ENCODE measurements at regions not wholly inside any gene's neighbourhood (a gene's known extent, or its start where the extent isn't known, plus 50 kb on each side); places are given as distances from the start of the nearest gene placed in this dataset.

DNA sequence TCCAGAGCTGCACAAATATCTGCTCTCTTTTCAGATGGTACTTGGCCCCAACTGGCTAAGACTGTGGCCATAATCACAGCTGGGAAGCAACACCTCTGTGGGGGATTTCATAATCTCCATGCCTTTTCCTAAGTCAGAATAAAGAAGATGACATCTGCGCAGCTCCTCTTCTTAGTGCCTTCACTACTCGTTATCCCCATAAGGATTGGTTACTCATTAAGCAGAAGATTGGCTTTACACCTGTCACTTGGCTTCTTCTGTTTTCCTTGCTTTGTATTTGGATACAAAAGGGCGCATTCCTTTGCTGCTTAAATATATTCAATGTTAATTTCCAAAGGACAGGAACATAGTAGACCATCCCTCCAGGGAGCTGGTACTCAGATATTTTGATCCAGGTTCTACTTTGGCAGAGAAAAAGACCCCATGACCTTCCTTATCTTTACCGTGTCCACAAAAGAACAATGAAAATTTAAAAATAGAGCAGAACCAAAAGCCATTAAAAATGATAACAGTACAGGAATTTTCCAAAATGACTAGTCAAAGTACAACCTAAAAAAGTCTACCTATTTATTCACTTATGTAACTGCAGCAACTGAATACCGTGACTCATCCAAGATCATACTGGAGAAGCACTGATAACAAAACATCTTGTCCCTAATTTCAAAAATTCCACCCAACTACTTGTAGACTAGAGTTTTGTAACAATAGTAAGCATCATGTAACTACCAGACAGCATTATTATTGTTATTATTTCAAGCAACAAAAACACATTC is 352.3 kb upstream of the TMPO start:
- no peak for DNase-seq

DNA sequence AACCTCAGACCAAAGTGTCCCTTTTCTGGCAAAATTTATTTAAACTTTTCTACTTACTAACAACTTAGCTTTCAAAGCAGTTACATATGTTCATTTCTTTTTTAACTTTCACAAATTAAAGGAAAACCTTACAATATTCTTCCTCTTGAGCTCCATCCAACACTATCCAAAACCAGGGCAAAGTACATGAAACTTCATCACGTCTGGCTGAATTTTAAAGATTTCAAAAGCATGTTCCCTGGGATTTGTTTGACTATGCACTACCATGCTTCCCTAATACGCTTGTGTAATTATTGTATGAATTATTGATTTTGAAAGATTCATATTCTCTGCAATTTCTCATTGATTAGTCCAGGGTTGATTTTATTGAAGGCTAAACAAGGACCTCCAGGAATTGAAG is 343.1 kb upstream of the TMPO start:
- DNase-seq: no peak

DNA sequence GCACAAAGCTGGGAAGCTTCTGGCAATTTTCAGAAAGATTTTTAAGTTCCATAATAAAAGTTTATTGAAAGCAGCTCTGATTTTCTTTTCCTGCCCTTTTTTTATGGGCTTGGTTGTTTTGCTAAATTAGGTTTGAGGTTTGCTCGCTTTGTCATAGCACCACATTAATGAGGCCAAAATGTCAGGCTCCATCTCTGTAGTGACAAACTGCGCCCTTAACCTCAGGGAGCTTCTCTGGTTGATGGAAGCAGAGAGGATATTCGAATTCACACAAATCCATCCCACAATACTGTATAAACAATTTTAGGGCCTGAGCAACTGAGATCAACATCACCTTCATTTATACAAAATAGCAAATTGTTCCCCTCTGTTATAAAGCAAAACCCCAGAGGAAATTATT is 342.6 kb upstream of the TMPO start:
- DNase-seq: no peak

DNA sequence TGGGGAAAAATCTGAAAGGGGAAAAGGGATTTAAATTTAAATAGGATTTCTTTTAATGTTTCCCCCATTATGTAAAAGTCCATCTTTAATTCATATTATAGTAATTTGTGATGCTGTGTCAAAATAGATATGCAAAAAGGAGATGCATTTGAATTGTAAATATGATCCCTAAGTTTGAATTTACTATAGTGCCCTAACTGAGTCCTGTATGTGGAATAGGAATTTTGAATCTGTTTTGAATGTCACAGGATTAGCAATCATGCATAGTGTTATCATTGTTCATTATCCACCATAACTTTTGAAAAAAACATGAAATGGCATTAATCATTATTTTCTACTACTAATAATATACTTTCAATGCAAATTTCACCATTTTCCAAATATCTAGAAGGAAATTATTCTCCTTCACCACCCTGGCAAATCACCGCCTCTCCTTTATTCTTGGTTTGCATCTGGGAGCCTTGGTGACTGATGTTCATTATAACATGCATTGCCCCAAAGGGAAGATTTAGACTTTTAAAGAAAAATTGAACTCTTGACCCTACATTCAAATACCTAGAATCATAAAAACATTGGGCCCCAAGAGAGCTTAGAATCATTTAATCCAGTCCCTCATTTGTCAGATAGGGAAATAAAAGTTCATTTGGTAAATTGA is 341.5 kb upstream of the TMPO start:
- no peak for DNase-seq

DNA sequence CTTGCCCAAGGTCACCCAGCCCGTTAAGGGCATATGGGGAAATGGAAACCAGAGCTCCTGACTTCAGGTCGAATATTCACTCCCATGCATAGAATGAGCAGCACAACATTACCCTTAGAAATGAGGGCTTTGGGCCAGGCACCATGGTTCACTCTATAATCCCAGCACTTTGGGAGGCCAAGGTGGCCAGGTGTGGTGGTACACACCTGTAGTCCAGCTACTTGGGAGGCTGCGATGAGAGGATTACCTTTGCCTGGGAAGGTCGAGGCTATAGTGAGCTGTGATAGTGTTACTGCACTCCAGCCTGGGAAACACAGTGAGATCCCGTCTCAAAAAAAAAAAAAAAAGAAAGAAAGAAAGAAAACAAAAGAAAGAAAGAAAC is 341.0 kb upstream of the TMPO start:
- no peak for DNase-seq

DNA sequence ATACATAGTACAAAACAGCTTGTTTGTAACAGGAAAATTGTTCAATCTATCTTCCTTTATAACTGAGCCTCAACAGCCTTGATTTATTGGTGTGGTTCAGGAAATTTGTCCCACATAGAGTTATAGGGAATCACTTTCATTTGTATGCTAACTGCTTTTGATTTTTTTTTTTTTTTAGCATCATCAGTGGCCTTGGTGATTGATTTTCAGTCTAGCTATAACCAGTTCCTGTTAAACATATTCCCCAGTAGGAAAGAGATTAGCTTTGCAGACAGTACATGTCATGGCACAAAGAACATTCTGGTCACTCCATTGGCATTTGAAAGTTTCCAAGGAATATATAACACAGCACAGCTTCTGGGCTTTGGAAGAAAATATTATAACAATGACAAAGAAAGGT is 337.3 kb upstream of the TMPO start:
- no peak for DNase-seq

DNA sequence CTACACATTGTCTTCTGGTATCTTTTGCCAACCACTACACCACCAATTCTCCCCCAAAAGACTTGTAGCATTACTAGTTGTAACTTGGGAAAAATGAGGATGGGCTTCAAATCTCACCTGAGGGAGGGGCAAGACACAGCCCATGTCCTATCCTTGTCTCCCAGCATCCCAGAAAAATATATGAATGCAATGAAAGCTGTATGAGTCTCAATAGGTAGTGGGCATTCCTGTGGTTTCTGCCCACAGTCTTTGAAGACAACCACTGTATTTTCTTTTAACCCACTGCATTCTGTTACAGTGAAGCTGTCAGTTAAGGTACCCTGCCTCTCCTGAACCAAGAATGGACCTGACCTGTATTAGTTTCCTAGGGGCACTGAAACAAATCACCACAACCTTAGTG is 336.2 kb upstream of the TMPO start:
- no peak for DNase-seq

DNA sequence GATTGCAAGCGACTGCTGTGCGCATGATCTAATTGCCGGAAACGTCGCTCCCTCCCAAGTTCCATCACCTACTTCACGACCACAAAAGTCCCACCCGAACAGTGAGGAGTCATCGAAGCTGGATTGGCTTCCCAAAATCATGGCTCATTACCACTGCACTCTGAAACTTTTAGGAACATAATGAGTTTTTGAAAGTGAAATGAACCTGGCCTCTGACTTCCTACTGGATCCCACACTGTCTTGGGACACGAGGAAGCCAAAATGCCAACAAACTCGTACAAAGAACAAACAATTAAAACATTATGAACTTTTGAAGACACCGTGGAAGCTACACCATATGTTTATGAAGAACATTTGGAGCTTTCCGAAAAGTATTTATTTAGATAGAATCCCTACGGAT is 334.8 kb upstream of the TMPO start:
- no peak for DNase-seq

DNA sequence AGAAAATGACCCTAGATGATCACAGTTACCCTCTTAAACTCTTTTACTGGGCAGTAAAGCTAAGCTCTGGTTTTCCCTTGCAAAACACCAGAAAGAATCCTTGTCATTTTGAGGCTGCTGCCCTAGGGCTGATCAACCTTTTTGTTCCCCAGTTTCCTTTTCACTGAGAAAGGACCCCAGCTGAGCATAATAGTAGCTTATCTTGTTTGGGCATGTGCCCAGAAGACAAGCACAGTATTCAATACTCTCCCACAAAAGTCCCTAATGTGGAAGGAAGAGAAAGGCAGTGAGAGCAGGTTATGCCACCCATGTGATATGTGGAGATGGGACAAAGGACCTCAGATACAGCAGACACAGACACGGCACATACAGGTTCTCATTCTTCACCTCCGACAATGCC is 332.6 kb upstream of the TMPO start:
- no peak for DNase-seq

DNA sequence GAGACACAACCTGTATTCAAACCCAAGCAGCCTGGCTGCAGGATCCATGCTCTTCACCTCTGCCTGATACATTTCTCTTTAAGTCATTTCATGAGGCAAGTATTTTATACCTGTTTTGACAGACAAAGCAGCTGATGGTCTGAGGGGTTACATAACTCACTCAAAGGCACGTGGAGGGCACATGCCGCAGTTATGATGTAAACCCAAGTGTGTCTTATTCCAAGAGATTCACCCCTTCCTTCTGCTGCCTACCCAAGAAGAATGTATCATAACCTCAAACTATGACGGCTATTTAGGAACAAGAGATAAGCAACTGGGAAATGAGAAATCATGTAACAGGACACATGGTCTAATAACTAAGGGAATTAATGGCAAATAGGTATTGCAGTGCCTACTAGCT is 329.8 kb upstream of the TMPO start:
- no peak for DNase-seq

DNA sequence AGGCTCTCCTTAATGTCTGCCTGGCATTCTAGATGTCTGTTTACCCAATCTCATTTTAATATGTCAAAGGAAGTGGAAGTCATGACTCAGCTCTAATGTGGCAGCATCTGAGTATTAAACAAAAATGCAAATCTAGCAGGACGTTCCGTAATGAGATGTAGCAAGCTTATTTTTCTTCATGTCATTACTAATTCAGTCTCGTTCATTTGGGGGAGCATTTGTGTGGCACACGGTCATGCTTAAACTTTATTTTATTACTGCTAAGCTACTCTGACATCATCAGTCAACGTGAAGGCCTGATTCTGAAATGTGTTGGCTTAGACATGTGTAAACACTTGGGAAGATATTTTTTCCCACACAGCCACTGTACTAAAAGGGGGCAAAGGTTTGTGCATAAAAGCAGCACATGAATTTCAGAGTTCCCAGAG is 326.7 kb upstream of the TMPO start:
- no peak for DNase-seq

DNA sequence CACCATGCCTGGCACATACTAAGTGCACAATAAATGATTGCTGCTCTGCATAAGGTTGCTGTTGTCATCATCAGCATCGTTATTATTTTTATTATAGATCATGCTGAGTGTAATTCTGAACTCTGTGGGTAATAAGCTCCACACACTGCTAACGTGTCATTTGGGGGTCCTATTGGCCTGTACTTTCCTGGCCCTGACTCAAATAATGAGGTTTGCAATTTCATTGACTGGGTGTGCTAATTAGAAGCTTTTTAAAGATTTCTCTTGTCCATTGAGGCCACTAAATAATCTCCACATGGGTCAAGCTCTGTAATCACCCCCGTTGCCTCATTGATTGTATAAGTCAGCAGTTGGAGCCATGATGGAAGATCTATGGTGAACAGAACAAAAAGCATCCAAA is 320.8 kb upstream of the TMPO start:
- DNase-seq: no peak

DNA sequence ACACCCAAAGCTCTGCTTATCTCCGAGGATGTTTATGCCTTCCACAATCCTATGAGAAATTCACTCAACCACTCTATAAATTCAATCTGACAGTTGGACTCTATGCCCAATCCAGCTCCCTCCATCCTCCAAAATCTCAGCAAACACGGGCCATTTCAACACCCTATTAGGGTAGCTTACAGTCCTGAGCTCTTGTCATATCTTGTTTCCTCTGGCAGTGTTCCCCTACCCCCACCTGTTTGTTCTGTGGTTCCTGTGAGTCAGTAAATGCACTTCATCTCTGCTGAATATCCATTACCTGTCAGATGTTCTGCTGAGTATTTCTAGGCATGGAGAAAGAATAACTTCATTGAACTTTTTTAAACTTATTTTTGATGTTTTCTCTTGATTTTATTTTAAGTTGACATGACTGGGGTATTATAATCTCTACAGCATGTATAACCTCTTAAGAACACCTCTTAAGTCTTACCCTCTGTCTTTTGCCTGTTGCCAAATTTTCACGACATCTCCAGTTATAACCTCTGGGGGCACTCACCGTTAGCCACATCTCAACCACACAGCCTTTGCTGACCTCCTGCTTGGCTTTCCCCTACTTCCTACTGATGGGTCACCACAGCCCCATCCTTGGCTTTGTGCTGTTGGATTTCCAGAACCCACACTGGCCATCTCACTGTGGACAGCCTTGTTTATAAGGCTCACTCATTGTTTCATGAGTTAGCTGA is 317.0 kb upstream of the TMPO start:
- DNase-seq: no peak

DNA sequence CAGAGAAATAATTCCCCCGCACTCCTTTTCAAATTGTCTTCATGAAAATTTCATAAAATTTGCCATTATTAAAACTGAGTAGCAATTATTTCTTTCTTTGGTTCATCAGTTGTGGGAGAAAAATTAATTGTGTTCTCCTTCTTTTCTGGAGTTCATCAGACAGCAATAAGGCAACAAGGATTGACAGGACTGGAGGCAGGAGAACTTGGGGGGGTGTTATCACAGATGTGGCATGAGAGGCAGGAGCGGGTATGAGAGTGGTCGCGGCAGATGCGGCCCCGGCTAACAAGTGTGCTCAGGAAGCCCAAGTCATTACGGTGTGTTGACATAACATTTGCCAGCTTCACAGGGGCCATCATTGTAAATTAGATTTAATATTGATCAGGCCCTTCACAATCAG is 306.6 kb upstream of the TMPO start:
- DNase-seq: no peak

DNA sequence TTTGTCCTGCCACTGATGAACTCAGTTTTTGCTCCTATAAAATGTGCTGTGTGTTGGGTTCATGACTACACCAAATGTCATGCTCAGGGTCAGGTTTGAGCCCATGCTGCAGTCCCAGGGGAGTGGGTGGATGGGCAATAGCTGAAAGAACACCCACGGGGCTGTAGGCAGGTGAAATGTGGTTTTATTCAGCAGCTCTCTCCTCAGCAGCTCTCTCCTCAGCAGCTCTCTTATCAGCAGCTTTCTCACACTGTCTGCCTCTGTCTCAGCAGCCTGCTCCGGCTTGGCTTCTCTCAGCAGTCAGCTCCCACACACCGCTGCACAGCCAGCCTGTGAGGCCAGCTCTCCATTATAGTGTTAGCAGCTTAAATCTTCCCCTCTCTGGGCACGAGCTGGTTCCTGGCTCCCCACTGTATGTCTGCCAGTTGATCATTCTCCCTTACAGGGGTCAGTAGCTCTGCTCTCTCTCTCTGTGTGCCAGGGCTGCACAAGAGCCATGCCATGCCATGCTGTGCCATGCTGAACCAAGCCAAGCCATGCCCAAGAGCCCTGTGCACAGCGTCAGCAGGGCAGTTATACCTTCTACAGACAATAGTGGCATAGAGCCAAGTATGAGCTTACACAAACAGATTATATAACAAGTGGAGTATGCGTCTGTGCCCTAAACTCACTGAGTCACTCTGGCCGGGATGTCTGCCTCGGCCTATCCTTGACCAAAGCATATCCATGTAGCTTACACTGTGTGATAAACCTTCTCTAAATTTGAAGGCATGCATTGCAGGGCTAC is 303.3 kb upstream of the TMPO start:
- DNase-seq: no peak

DNA sequence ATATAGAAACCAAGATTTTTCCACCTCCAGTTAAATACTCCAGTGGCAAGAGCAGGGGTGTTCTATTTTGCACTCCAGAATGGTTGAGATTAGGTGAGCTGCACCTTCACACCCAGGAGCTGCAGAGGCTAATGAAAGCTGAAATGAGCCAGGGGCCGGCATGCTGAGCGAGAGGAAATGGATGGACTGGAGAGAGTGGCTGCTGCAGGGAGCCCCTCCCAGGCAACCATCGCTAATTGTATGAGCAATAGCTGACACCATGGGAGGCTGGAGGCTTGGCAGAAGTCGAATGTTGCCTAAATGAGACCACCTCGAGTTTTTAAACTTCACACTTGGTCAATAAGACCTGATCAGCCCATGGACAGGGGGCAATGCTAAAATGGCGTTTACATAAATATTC is 301.8 kb upstream of the TMPO start:
- DNase-seq: no peak

DNA sequence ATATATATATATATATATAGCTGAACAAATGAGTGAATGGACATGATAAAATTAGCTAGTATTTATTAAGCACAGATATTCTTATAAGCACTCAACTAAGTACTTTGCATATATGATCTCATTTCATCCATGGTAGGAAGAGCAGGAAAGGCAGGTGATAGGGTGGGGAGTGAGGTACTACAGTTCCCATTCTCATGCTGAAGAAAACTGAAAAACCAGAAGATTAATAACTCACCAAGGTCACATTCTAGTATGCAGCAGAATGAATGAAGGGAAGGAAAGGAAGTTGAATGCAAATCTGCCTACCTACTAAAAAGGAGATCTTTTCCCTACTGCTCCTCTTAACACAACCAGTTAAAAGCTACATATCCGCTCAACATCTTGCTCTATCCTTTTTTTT is 298.1 kb upstream of the TMPO start:
- no peak for DNase-seq

DNA sequence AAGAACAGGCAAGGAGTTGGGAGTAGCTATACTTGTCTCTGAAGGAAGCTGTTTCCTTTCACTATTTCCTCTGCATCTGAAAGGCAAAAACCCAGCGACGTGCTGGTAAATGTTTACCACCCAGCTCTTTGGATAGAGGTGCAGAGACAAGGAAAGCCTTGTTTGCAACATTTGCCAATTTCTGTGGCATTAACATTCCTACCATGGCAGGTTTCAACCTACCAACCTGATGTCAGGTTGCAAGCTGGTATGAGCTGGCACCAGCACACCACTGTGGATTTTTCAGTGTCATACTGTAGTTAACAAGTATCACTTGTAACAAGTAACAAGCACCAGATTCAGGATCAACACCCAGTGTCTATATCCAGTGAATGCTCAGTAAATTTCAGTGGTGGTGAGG is 294.8 kb upstream of the TMPO start:
- DNase-seq: no peak

DNA sequence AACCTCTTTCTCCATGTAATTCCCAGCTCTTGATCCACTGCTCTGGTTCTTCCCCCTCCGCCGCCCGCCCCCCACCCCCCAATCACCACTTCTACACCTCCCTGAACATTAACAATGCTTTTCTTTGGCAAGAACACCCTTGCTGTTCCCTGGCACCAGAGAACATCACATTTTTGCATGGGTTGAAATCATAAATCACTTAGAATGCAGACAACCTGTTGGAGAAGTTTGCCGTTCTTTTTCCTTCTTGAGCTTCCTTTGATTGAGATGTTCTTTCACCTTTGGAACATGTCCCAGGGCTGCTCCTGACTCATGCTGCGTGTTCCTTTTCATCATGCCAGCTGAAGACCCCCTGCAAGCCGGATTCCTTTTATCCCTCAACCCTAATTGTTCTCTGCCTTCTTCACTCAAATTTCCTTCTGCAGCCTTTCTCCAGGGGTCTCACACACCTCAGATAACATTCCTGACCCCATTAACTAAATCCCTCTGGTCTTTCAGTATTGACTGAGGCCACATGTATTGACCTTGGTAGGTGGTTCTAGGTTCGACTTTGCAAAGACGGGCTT is 294.1 kb upstream of the TMPO start:
- no peak for DNase-seq

DNA sequence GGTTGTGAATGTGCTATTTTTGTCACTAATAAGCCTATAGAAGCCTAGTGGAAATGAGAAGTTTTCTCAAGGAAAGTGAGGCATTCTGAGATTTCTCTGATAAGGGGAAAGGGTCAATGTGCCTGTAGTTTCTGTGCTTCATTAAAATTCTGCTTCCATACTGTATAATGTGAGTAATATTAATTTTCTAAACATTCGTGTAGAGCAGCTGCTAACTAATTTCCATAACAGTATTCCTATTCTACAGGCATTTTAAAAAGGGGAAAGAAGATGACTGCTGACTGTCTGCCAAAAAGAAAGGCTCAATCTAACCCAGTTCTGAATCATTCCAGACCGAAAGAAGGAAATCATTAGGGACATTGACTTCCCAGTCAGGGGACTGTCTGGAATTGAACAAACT is 293.3 kb upstream of the TMPO start:
- no peak for DNase-seq

DNA sequence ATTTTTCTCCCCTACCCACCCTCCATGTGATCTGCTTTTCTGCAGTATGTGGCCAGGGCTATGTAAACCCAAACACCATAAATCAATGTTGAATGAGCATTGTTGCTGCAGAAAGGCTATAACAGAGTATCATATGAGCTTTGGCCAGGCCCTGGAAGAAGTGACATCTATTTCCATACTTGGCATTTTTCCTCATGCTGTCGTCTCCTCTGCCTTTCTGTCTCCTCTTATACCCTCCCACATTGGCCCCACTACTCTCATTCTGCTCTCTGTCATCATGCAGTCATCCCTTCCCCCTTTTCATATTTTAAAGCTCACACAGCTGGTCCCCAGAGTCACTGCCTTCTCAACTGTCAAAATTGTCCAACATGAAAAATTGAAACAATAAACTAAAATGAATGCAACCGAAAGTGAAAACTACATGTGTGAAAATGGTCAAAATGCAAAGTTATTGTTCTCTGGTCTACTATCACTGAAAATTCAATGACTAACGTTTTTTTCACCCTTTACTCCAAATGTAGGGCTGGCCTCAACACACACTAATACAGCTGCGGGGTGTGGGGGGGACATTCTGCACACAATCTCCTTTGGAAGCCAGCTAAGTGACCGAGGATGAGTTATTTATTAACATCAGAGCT is 290.7 kb upstream of the TMPO start:
- DNase-seq: no peak

DNA sequence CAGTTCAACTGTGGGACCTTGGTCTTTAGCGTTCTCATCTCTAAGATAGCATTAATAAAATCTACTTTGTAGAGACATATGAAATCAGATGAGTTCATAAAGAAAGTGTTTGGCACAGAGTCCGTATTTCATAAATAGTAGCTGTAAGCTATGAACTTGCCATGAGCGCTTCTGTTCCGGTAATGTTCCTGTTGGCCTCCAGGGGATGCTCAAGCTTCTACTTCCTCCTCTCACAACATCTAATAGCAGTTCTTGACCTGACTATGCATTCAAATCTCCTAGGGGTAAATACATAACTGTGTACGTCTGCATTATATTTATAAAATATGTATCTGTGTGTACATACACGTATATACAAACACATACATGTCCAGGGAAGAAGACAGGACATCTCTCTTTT is 288.2 kb upstream of the TMPO start:
- no peak for DNase-seq
